Left hindlimb (tissue), 1 donor: ENCODE measurements at regions not wholly inside any gene's neighbourhood (a gene's known extent, or its start where the extent isn't known, plus 50 kb on each side); places are given as distances from the start of the nearest gene placed in this dataset.
"Not testable (repeated sequence)": the region's sequence is repeated elsewhere in the genome, so short reads cannot be mapped to it uniquely, and the experiment has no call there.

Experiments used
- DNase-seq: peaks from one replicate; pipeline ENCODE4 v3.0.0-alpha.2; 2018

DNA sequence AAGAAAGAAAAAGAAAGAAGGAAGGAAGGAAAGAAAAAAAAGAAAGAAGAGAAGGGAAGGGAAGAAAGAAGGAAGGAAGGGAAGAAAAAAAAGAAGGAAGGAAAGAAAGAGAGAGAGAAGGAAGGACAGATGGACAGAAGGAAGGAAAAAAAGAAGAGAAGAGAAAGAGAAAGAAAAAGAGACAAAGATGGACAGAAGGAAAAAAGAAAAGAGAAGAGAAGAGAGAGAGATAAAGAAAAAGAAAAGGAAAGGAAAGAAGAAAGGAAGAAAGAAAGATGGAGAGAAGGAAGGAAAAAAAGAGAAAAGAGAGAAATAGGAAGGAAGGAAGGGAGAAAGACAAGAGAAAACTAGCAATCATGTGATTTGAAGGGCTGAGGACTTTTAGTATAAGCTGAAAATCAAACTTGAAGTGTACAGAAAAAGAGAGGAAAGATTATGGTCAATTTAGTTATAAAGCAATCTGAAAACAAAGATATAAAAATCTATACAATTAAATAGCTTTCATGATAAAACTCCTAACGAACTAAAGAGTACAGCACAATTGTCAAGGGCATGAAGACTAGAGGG, 115.3 kb downstream of the LTN1 start:
- DNase-seq, result no peak

GRCh38 chr21:28875078-28875477, 117.6 kb downstream of the LTN1 start:
- DNase-seq, result no peak

DNA sequence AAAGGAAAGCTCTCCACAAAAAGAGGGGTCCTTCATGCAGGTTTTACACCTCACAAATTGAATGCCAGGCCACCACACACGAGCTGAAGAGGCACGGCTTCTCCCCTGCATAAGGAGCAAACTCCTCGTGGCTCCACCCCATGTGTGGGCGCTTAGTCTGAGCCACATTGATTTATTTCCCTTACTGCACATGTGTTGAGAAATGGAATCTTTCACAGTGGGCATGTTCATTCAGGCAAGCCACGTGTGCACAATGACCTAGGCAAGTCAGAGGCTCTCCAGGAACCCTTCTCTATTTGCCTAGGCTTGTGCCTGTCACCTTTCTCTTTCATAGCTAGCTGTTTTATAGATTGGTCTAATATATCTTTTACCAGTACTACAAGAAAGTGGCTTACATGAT, 120.5 kb downstream of the LTN1 start:
- DNase-seq, result no peak

DNA sequence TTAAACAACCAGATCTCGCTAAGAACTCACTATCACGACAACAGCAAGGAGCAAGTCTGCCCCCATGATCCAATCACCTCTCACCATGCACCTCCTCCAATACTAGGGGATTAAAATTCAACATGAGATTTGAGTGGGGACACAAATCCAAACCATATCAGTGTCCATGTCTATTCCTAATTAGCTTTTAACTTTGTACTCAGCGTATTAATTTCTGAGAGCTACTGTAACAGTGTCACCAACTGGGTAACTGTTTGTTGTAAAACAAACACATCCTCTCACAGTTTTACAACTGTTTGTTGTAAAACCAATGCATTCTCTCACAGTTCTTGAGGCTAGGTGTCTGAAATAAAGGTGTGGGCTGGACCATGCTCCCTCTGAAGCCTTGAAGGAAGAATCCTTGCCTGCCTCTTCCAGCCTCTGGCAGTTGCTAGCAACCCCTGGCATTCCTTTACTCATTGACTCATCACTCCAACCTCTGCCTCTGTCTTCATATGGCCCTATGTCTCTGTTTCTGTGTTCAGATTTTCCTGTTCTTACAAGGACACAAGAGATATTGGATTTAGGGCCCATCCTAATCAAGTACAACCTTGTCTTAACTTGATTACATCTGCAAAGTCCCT, 121.2 kb downstream of the LTN1 start:
- no peak for DNase-seq

GRCh38 chr21:28867401-28867800, 125.3 kb downstream of the LTN1 start:
- DNase-seq, result no peak

GRCh38 chr21:28865488-28866186, 127.0 kb downstream of the LTN1 start:
- DNase-seq, result no peak

DNA sequence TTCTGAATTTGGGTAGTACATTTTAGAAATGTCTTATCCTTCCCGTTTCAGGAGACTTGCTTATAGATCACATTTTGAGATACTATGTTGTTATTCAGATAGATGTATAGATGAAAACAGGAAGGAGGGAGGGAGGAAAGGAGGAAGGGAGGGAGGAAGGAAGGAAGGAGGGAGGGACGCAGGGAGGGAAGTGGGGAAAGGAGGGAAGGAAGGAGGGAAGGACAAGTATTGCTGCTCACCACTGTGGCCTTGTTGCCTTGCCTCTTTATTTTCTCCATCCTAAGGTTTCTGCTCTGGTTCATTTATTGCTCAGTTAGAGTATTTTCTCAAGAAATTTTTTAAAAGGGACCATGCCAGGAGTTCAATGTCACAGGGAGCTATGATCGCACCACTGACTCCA, 134.3 kb downstream of the LTN1 start:
- DNase-seq, result no peak

DNA sequence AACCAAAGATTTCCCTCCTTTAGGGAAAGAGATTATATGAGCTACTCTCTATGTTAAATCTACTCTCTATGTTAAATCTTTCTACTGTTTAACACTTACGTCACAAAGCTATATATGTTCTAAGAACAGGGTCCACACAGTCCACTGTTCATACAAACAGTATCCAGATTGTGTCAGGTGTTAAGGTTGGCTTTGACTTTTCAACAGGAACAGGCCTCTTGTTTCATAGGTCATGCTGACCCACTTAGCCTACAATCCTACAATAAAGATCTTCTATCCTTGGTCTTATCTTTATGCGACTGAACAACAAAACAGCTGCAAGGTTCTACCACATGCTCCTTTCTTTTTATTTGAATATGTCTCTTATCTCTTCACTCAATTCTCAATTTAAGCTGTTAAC, 134.9 kb downstream of the LTN1 start:
- DNase-seq, result no peak

- no peak for DNase-seq
Observed at GRCh38 chr21:28856588-28857250, 136.0 kb downstream of the LTN1 start.

DNA sequence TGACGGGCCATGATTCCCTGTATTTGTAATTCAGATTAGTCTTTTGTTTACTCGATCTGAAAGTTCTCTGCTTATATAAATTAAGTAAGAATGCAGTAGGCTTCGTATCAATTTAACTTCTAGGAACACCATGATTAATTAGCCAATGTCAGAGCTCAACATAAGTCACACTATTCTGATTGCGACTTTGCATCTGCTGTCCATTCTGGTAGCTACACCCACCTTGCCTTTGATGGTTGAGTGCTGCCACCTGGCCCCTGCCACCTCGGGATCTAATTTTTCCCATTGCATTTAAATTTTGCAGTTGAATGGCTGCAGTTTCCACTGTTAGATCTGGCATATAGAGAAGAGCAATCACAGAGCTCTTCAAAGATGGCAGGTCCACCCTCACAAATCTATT, 140.0 kb downstream of the LTN1 start:
- no peak for DNase-seq

DNA sequence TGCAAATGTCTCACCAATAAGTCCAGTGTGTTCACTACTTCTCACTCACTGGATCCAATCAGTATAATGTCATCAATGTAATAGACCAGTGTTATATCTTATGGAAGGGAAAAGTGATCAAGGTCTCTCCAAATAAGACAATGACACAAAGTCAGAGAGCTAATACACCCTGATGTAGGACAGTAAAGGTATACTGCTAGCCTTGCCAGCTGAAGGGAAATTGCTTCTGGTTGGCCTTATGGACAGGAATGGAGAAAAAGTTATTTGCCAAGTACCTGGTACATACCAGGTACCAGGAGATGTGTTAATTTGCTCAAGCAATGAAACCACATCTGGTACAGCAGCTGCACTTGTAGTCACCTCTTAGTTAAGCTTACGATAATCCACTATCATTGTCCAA, 141.0 kb downstream of the LTN1 start:
- DNase-seq, result no peak

- DNase-seq, result not testable (repeated sequence)
Observed at GRCh38 chr21:28839237-28839636, 153.4 kb downstream of the LTN1 start.

DNA sequence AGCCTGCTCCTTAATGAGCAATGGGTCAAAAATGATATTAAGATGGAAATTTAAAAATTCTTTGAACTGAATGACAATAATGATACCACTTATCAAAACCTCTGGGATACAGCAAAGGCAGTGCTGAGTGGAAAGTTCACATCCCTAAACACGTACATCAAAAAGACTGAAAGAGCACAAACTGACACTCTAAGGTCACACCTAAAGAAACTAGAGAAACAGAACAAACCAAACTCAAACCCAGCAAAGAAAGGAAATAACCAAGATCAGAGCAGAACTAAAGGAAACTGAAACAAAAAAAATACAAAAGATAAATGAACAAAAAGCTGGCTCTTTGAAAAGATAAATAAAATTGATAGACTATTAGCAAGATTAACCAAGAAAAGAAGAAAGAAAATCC, 155.3 kb downstream of the LTN1 start:
- not testable (repeated sequence) for DNase-seq

- not testable (repeated sequence) for DNase-seq
Observed at GRCh38 chr21:28836588-28836987, 156.1 kb downstream of the LTN1 start.

DNA sequence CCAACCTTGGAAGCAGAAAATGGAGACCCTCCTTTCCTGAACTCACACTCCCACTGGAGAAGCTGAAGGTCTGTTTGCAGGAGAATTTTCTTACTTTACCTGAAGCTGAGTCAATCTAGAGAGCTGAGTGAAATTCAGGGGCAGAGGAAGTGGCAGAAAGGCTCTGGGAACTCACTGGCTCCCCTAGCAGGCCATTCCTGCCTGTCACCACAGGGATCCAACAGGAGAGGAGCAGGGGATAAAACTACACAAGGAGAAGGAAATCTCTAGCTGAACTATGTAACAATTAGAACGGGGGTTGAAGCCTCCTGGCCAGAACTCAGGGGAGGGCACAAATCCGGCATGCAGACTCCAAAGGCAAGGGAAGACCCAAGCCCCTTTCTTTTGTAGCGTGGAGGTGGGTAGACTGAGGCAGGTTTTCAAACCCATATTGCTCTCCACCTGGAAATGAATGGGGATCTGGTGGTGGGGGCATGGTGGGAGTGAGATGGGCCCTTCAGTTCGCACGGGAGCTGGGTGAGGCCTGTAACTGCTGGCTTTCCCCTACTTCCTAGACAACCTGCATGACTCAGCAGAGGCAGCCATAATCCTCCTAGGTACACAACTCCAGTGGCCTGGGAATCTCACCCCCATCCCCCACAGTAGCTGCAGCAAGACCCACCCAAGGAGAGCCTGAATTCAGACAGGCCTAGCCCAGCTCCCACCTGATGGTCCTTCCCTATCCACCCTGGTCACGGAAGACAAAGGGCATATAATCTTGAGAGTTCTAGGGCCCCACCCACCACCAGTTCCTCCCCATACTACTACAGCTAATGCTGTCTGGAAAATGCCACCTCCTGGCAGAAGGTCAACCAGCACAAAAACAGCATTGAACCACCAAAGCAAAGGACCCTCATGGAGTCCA, 158.1 kb downstream of the LTN1 start:
- DNase-seq, result no peak

DNA sequence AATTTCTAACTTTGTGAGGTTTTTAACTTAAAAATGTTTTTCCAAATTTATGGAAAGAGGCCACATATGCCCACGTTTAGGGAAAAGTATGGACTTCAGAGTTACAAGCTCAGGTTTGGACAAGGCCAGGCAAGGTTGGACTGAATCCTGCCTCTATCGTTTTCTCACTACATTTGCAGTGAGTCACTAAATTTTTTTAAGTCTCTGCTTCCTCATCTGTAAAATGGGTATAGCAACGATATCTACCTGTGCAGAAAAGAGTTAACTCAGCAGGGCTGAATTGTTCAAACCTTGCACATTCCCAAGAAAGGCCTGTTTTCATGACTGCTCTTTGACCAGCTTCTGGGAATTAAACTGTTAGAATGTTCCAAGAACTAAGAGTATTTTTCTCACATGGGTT, 159.1 kb downstream of the LTN1 start:
- DNase-seq, result no peak

GRCh38 chr21:28833182-28833581, 159.5 kb downstream of the LTN1 start:
- DNase-seq, result no peak

DNA sequence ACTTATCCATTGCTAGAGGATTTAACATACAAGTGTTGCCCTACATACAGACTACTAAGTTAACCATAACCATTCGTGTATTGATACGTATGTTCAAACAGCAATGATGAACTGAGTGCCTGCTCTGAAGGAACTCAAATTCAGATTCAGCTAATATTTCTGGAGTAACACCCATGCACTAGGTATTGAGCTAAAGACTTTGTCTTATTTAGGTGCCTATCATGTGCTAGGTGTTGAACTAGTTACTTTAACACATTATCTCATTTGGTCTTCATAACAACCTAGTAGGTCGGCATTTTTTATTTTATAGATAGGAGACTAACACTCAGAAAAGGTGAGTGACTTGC, 160.0 kb downstream of the LTN1 start:
- DNase-seq, result no peak

GRCh38 chr21:28832013-28832714, 160.5 kb downstream of the LTN1 start:
- no peak for DNase-seq

DNA sequence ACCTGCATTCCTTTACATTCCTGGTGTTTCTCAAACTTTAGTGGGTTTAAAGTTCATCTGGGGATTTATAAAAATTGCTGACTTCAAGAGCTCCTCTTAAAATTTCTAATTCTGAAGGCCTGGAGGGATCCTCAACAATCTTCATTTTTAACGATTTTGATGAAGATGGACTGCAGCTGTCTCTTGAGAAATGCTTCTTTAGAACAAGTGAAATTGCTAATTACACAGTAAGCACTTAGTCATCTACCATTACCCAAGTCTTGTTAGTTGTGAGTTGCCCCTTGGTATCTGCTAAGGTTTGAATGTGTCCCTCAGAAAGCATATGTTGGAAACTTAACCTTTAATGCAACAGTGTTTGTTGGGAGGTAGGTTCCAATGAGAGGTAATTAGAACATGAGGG, 163.7 kb downstream of the LTN1 start:
- no peak for DNase-seq

GRCh38 chr21:28828021-28828420, 164.7 kb downstream of the LTN1 start:
- DNase-seq, result no peak

- no peak for DNase-seq
Observed at GRCh38 chr21:28827422-28827821, 165.3 kb downstream of the LTN1 start.
